GM23338 (cell line): ENCODE measurements at regions not wholly inside any gene's neighbourhood (a gene's known extent, or its start where the extent isn't known, plus 50 kb on each side); places are given as distances from the start of the nearest gene placed in this dataset.
"Not testable (repeated sequence)": the region's sequence is repeated elsewhere in the genome, so short reads cannot be mapped to it uniquely, and the experiment has no call there.

Source experiments
- ATAC-seq: fragments of 200-7000 bp; cut with Tn5 transposase; 3 replicates; pipeline ENCODE4 v1.9.1; 2020
- DNase-seq: peaks from one replicate; pipeline ENCODE4 v3.0.0-alpha.2; 2015; ENCODE audit warnings: low spot score
- H2AFZ ChIP-seq: fragments of 200-600 bp; sonication (generic); 2 replicates; pipeline ENCODE4 v1.8.0; 2016; ENCODE audit warnings: antibody characterized with exemption, mild to moderate bottlenecking, moderate library complexity
- H3F3A ChIP-seq: fragments of 200-600 bp; sonication (generic); replicated peaks from 2 replicates; pipeline ENCODE4 v1.8.0; 2017; ENCODE audit warnings: antibody characterized with exemption, mixed run types, low read depth
- H3K27ac ChIP-seq: fragments of 200-600 bp; sonication (generic); 2 replicates; pipeline ENCODE4 v1.6.1; 2016; ENCODE audit warnings: low read depth
- H3K27me3 ChIP-seq: fragments of 200-600 bp; sonication (generic); 2 replicates; pipeline ENCODE4 v1.8.0; 2016; ENCODE audit warnings: mild to moderate bottlenecking, mixed run types, moderate library complexity; ENCODE audit not compliant: insufficient read depth
- H3K36me3 ChIP-seq: fragments of 200-600 bp; sonication (generic); 2 replicates; pipeline ENCODE4 v1.8.0; 2016; ENCODE audit warnings: mild to moderate bottlenecking; ENCODE audit not compliant: insufficient read depth
- H3K4me1 ChIP-seq: fragments of 200-600 bp; sonication (generic); 2 replicates; pipeline ENCODE4 v1.8.0; 2016; ENCODE audit warnings: mild to moderate bottlenecking, moderate library complexity; ENCODE audit not compliant: insufficient read depth
- H3K4me2 ChIP-seq: fragments of 200-600 bp; sonication (generic); 2 replicates; pipeline ENCODE4 v1.7.1; 2017; ENCODE audit warnings: mixed run types
- H3K4me3 ChIP-seq: fragments of 200-600 bp; sonication (generic); 2 replicates; pipeline ENCODE4 v1.6.1; 2016; ENCODE audit warnings: mixed run types
- H3K79me2 ChIP-seq: fragments of 200-600 bp; sonication (generic); replicated peaks from 2 replicates; pipeline ENCODE4 v1.8.0; 2017; ENCODE audit warnings: mild to moderate bottlenecking; ENCODE audit not compliant: insufficient read depth
- H3K9me2 ChIP-seq: fragments of 200-600 bp; sonication (generic); 2 replicates; pipeline ENCODE4 v1.8.0; 2017; ENCODE audit not compliant: insufficient read depth
- H4K20me1 ChIP-seq: fragments of 200-600 bp; sonication (generic); replicated peaks from 2 replicates; pipeline ENCODE4 v1.8.0; 2017; ENCODE audit warnings: mild to moderate bottlenecking; ENCODE audit not compliant: insufficient read depth
- H3K27ac Mint-ChIP-seq: 2 replicates; pipeline ENCODE4 v1.8.0; 2020; ENCODE audit warnings: inconsistent platforms, mild to moderate bottlenecking, moderate library complexity, mixed read lengths
- H3K27me3 Mint-ChIP-seq: 3 replicates; pipeline ENCODE4 v1.8.0; 2022; ENCODE audit warnings: low read depth, mild to moderate bottlenecking, moderate library complexity, mixed read lengths, inconsistent platforms; ENCODE audit not compliant: insufficient read depth, poor library complexity
- H3K36me3 Mint-ChIP-seq: 3 replicates; pipeline ENCODE4 v1.8.0; 2021; ENCODE audit warnings: low read depth, mild to moderate bottlenecking, inconsistent platforms, moderate library complexity, mixed read lengths
- H3K4me1 Mint-ChIP-seq: 3 replicates; pipeline ENCODE4 v1.8.0; 2020; ENCODE audit warnings: mild to moderate bottlenecking, inconsistent platforms, mixed read lengths
- H3K4me3 Mint-ChIP-seq: 3 replicates; pipeline ENCODE4 v1.8.0; 2021; ENCODE audit warnings: moderate library complexity, mild to moderate bottlenecking, inconsistent platforms, mixed read lengths
- H3K9me3 Mint-ChIP-seq: 3 replicates; pipeline ENCODE4 v1.8.0; 2020; ENCODE audit warnings: moderate library complexity, mild to moderate bottlenecking, inconsistent platforms, mixed read lengths
- CREB1 ChIP-seq: fragments of 250-450 bp; sonication (Bioruptor Pico); IDR thresholded peaks from 2 replicates; pipeline ENCODE4 v1.5.0; 2020; ENCODE audit warnings: low read depth, mild to moderate bottlenecking, moderate library complexity
- EZH2 ChIP-seq: fragments of 200-600 bp; sonication (generic); IDR thresholded peaks from one replicate; pipeline ENCODE4 v1.8.0; 2017; ENCODE audit warnings: antibody characterized with exemption, mild to moderate bottlenecking, low read depth; ENCODE audit not compliant: unreplicated experiment
- EZH2phosphoT487 ChIP-seq: fragments of 200-600 bp; sonication (generic); IDR thresholded peaks from one replicate; pipeline ENCODE4 v1.8.1; 2018; ENCODE audit warnings: antibody characterized with exemption; ENCODE audit not compliant: unreplicated experiment
- JUNB ChIP-seq: IDR thresholded peaks from one replicate; pipeline ENCODE4 v1.6.1; 2016; ENCODE audit warnings: antibody characterized with exemption; ENCODE audit not compliant: unreplicated experiment
- NANOG ChIP-seq: IDR thresholded peaks from 2 replicates; pipeline ENCODE4 v1.6.1; 2016; ENCODE audit warnings: antibody characterized with exemption, borderline replicate concordance
- POLR2AphosphoS5 ChIP-seq: IDR thresholded peaks from 2 replicates; pipeline ENCODE4 v1.6.1; 2016; ENCODE audit warnings: antibody characterized with exemption, low read depth
- ZNF114 ChIP-seq: fragments of 250-450 bp; sonication (Bioruptor Pico); IDR thresholded peaks from 2 replicates; pipeline ENCODE4 v1.5.0; 2020; ENCODE audit warnings: mild to moderate bottlenecking, moderate library complexity
- TF ChIP-seq, protein P1 (sequence below): IDR thresholded peaks from one replicate; pipeline ENCODE4 v1.6.1; 2018; ENCODE audit warnings: antibody characterized with exemption; ENCODE audit not compliant: unreplicated experiment
- TF ChIP-seq, protein P2 (sequence below): fragments of 250-450 bp; sonication (Bioruptor Pico); IDR thresholded peaks from 2 replicates; pipeline ENCODE4 v1.5.0; 2020; ENCODE audit warnings: mild to moderate bottlenecking, moderate library complexity
- TF ChIP-seq, protein P3 (sequence below): IDR thresholded peaks from 2 replicates; pipeline ENCODE4 v1.6.1; 2016; ENCODE audit warnings: antibody characterized with exemption

DNA sequence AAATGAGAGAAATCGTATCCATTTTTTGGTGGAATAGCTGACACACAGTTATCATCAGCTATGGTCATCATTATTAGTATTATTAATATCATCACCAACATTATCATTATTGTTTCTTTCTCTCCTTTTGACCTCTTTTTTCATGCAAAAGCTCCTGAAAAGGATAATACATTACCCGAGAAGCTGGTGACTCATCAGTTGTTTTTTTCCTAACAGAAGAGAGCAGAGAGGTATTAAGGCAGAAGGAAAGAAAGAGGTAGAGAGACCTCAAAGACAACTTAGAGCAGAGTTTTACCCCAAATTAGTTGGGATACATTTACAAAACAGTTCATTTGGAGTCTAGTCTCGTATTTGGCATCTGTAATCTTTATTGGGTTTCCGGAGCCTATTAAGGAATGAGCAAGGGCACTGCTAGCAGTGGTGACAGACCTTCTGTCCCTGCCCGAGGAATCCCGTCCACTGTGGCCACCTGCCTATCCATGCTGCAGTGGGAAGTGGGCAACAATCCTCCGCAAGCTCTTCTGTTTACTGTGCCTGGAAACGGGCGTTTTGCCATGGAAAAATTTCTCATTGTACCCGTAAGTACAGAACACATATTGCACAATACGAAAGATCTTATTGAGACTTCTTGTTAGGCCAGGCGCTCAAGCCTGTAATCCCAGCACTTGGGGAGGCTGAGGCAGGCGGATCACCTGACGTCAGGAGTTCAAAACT, 170.0 kb upstream of the MKLN1 start:
- Histone ChIP-seq H2AFZ (peak overlapping the region; percentile 56), H3K4me3 (no peak overlapping the region), H3K9me2 (peaks cover 5% of the 10 kb centered on the region; the same call in 1 of the 2 replicates), H3K36me3 (no peaks in the 10 kb centered on the region), H3K4me2 (no peak overlapping the region), H3K4me1 (no peaks in the 10 kb centered on the region), H3K27ac (no peak overlapping the region), H3K79me2 (no peaks in the 10 kb centered on the region), H3F3A (no peaks in the 10 kb centered on the region), H4K20me1 (no peaks in the 10 kb centered on the region), H3K27me3 (no peaks in the 10 kb centered on the region)
- Mint-ChIP-seq H3K36me3 (no peaks in the 10 kb centered on the region), H3K27ac (no peak overlapping the region), H3K4me3 (no peak overlapping the region), H3K9me3 (no peaks in the 10 kb centered on the region), H3K4me1 (peaks cover 15% of the 10 kb centered on the region; the same call in 2 of the 3 replicates), H3K27me3 (peaks cover 1% of the 10 kb centered on the region)
- DNase-seq, result no peak
- TF ChIP-seq ZNF114, result no peak
- no peak for TF ChIP-seq EZH2
- no peak for TF ChIP-seq EZH2phosphoT487
- TF ChIP-seq, protein P1, sequence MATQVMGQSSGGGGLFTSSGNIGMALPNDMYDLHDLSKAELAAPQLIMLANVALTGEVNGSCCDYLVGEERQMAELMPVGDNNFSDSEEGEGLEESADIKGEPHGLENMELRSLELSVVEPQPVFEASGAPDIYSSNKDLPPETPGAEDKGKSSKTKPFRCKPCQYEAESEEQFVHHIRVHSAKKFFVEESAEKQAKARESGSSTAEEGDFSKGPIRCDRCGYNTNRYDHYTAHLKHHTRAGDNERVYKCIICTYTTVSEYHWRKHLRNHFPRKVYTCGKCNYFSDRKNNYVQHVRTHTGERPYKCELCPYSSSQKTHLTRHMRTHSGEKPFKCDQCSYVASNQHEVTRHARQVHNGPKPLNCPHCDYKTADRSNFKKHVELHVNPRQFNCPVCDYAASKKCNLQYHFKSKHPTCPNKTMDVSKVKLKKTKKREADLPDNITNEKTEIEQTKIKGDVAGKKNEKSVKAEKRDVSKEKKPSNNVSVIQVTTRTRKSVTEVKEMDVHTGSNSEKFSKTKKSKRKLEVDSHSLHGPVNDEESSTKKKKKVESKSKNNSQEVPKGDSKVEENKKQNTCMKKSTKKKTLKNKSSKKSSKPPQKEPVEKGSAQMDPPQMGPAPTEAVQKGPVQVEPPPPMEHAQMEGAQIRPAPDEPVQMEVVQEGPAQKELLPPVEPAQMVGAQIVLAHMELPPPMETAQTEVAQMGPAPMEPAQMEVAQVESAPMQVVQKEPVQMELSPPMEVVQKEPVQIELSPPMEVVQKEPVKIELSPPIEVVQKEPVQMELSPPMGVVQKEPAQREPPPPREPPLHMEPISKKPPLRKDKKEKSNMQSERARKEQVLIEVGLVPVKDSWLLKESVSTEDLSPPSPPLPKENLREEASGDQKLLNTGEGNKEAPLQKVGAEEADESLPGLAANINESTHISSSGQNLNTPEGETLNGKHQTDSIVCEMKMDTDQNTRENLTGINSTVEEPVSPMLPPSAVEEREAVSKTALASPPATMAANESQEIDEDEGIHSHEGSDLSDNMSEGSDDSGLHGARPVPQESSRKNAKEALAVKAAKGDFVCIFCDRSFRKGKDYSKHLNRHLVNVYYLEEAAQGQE, result no peak
- TF ChIP-seq JUNB, result no peak
- TF ChIP-seq, protein P2, sequence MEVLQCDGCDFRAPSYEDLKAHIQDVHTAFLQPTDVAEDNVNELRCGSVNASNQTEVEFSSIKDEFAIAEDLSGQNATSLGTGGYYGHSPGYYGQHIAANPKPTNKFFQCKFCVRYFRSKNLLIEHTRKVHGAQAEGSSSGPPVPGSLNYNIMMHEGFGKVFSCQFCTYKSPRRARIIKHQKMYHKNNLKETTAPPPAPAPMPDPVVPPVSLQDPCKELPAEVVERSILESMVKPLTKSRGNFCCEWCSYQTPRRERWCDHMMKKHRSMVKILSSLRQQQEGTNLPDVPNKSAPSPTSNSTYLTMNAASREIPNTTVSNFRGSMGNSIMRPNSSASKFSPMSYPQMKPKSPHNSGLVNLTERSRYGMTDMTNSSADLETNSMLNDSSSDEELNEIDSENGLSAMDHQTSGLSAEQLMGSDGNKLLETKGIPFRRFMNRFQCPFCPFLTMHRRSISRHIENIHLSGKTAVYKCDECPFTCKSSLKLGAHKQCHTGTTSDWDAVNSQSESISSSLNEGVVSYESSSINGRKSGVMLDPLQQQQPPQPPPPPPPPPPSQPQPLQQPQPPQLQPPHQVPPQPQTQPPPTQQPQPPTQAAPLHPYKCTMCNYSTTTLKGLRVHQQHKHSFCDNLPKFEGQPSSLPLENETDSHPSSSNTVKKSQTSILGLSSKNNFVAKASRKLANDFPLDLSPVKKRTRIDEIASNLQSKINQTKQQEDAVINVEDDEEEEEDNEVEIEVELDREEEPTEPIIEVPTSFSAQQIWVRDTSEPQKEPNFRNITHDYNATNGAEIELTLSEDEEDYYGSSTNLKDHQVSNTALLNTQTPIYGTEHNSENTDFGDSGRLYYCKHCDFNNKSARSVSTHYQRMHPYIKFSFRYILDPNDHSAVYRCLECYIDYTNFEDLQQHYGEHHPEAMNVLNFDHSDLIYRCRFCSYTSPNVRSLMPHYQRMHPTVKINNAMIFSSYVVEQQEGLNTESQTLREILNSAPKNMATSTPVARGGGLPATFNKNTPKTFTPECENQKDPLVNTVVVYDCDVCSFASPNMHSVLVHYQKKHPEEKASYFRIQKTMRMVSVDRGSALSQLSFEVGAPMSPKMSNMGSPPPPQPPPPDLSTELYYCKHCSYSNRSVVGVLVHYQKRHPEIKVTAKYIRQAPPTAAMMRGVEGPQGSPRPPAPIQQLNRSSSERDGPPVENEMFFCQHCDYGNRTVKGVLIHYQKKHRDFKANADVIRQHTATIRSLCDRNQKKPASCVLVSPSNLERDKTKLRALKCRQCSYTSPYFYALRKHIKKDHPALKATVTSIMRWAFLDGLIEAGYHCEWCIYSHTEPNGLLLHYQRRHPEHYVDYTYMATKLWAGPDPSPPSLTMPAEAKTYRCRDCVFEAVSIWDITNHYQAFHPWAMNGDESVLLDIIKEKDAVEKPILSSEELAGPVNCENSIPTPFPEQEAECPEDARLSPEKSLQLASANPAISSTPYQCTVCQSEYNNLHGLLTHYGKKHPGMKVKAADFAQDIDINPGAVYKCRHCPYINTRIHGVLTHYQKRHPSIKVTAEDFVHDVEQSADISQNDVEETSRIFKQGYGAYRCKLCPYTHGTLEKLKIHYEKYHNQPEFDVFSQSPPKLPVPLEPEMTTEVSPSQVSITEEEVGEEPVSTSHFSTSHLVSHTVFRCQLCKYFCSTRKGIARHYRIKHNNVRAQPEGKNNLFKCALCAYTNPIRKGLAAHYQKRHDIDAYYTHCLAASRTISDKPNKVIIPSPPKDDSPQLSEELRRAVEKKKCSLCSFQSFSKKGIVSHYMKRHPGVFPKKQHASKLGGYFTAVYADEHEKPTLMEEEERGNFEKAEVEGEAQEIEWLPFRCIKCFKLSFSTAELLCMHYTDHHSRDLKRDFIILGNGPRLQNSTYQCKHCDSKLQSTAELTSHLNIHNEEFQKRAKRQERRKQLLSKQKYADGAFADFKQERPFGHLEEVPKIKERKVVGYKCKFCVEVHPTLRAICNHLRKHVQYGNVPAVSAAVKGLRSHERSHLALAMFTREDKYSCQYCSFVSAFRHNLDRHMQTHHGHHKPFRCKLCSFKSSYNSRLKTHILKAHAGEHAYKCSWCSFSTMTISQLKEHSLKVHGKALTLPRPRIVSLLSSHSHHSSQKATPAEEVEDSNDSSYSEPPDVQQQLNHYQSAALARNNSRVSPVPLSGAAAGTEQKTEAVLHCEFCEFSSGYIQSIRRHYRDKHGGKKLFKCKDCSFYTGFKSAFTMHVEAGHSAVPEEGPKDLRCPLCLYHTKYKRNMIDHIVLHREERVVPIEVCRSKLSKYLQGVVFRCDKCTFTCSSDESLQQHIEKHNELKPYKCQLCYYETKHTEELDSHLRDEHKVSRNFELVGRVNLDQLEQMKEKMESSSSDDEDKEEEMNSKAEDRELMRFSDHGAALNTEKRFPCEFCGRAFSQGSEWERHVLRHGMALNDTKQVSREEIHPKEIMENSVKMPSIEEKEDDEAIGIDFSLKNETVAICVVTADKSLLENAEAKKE (CRISPR knock-in tag), result no peak
- no peak for TF ChIP-seq NANOG
- no peak for TF ChIP-seq POLR2AphosphoS5
- TF ChIP-seq, protein P3, sequence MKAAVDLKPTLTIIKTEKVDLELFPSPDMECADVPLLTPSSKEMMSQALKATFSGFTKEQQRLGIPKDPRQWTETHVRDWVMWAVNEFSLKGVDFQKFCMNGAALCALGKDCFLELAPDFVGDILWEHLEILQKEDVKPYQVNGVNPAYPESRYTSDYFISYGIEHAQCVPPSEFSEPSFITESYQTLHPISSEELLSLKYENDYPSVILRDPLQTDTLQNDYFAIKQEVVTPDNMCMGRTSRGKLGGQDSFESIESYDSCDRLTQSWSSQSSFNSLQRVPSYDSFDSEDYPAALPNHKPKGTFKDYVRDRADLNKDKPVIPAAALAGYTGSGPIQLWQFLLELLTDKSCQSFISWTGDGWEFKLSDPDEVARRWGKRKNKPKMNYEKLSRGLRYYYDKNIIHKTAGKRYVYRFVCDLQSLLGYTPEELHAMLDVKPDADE, result no peak
- TF ChIP-seq CREB1 (CRISPR knock-in tag), result no peak
- no peak for ATAC-seq

DNA sequence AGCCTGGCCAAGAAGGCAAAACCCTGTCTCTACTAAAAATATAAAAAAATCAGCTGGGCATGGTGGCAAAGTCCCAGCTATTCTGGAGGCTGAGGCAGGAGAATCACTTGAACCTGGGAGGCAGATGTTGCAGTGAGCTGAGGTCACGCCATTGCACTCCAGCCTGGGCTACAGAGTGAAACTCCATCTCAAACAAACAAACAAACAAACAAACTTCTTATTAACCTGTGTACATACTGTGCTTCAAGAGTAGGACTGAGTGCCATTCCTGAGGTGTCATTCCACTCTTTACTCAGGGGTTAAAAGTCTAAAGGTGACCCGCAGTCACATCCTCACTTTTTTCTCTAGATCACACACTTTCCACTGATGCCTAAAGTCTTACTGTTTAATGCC, 169.4 kb upstream of the MKLN1 start:
- DNase-seq, H3F3A ChIP-seq, H3K4me2 ChIP-seq, H3K36me3 ChIP-seq, H3K27me3 ChIP-seq, H3K4me3 Mint-ChIP-seq, H3K9me2 ChIP-seq, H3K9me3 Mint-ChIP-seq, H3K4me1 ChIP-seq, H3K27ac ChIP-seq, H3K27me3 Mint-ChIP-seq, H3K36me3 Mint-ChIP-seq, ATAC-seq, H3K4me3 ChIP-seq, H3K79me2 ChIP-seq, H3K27ac Mint-ChIP-seq, H4K20me1 ChIP-seq: not testable (repeated sequence)
- peak overlapping the region; percentile 56; the same call in 1 of the 2 replicates for H2AFZ ChIP-seq
- peaks cover 15% of the 10 kb centered on the region; the same call in 2 of the 3 replicates for H3K4me1 Mint-ChIP-seq
